GM12878 (cell line): ENCODE measurements at regions not wholly inside any gene's neighbourhood (a gene's known extent, or its start where the extent isn't known, plus 50 kb on each side); places are given as distances from the start of the nearest gene placed in this dataset.

ENCODE experiments used
- ATAC-seq: fragments of 200-7000 bp; cut with Tn5 transposase; 3 replicates; pipeline ENCODE4 v1.9.1; 2020; ENCODE audit warnings: mild to moderate bottlenecking, moderate library complexity
- BruUV-seq: library from RNA; stranded (reverse); fragments of 400-500 nt; replicated peaks from 2 replicates; lab custom pipeline; 2021; lab: Mats Ljungman, UMichigan
- CTCF ChIA-PET: fragments of 300-600 bp; sonication (Branson Sonifier 250); formaldehyde crosslinking; extraction: SDS; loops from one replicate; lab custom pipeline; 2021; ENCODE audit warnings: inconsistent platforms; lab: Yijun Ruan, JAX
- POLR2A ChIA-PET: fragments of 350-600 bp; formaldehyde crosslinking; extraction: SDS; loops from one replicate; lab custom pipeline; 2021; ENCODE audit warnings: inconsistent platforms; lab: Charles Lee
- RAD21 ChIA-PET: fragments of 300-600 bp; sonication (Branson Sonifier 250); formaldehyde crosslinking; loops from one replicate; lab custom pipeline; 2023; ENCODE audit warnings: antibody characterized with exemption; ENCODE audit not compliant: unreplicated experiment; lab: Charles Lee
- SMC1A ChIA-PET: fragments of 300-600 bp; sonication (Branson Sonifier 250); formaldehyde crosslinking; loops from one replicate; lab custom pipeline; 2023; ENCODE audit not compliant: unreplicated experiment, uncharacterized antibody; lab: Charles Lee
- DNase-seq: peaks from one replicate; pipeline ENCODE4 v3.0.0-alpha.2; 2011; ENCODE audit warnings: low read depth, low spot score
- FAIRE-seq: peaks from 3 replicates; lab custom pipeline; 2011; peaks lifted over from hg19 to GRCh38; lab: Jason Lieb, UNC
- H2AFZ ChIP-seq: 2 replicates; pipeline ENCODE4 v1.6.0; 2011; ENCODE audit warnings: low read depth, low read length, control low read depth; ENCODE audit not compliant: control insufficient read depth
- H3K27ac ChIP-seq: 2 replicates; pipeline ENCODE4 v1.5.1; 2011; ENCODE audit warnings: control low read depth; ENCODE audit not compliant: control insufficient read depth, insufficient read depth
- H3K27me3 ChIP-seq, 2 experiments: replicated peaks in 1 of 2; 2 replicates each; pipeline versions ENCODE4 v1.6.0 to v1.6.1; 2011; ENCODE audit warnings: low read length in 1 of 2; ENCODE audit not compliant: control insufficient read depth in 2 of 2, insufficient read depth in 2 of 2
- H3K36me3 ChIP-seq, 2 experiments: 2 replicates each; pipeline ENCODE4 v1.5.1; 2011; ENCODE audit warnings: low read length in 1 of 2; ENCODE audit not compliant: control insufficient read depth in 2 of 2, insufficient read depth in 2 of 2
- H3K4me1 ChIP-seq: 2 replicates; pipeline ENCODE4 v1.6.1; 2011; ENCODE audit warnings: mild to moderate bottlenecking, low read length, moderate library complexity, mixed read lengths; ENCODE audit not compliant: control insufficient read depth, insufficient read depth
- H3K4me2 ChIP-seq: 2 replicates; pipeline ENCODE4 v1.6.0; 2011; ENCODE audit warnings: control low read depth; ENCODE audit not compliant: control insufficient read depth, insufficient read depth
- H3K4me3 ChIP-seq: fragments of 200-600 bp; sonication (generic); 2 replicates; pipeline ENCODE4 v1.5.1; 2016
- H3K79me2 ChIP-seq: 2 replicates; pipeline ENCODE4 v1.6.0; 2011; ENCODE audit warnings: low read length; ENCODE audit not compliant: control insufficient read depth, insufficient read depth
- H3K9ac ChIP-seq: 2 replicates; pipeline ENCODE4 v1.8.0; 2011; ENCODE audit warnings: low read length, control low read depth, mixed read lengths; ENCODE audit not compliant: control insufficient read depth, insufficient read depth
- H3K9me3 ChIP-seq: replicated peaks from 3 replicates; pipeline ENCODE4 v1.5.1; 2011; ENCODE audit warnings: mild to moderate bottlenecking, low read length; ENCODE audit not compliant: control insufficient read depth, insufficient read depth
- H4K20me1 ChIP-seq: 2 replicates; pipeline ENCODE4 v1.6.0; 2011; ENCODE audit not compliant: control insufficient read depth, insufficient read depth
- ASH2L ChIP-seq: fragments of 300-600, 200-600 bp; sonication (generic); IDR thresholded peaks from 2 replicates; pipeline ENCODE4 v1.6.1; 2017; ENCODE audit warnings: low read depth, mild to moderate bottlenecking, borderline replicate concordance
- BCL11A ChIP-seq: IDR thresholded peaks from 2 replicates; pipeline ENCODE4 v1.6.1; 2011; ENCODE audit warnings: low read depth, low read length
- BCL3 ChIP-seq: IDR thresholded peaks from 2 replicates; pipeline ENCODE4 v1.6.1; 2011; ENCODE audit warnings: borderline replicate concordance, low read depth, mild to moderate bottlenecking, moderate library complexity, low read length; ENCODE audit not compliant: insufficient read depth, poor library complexity, severe bottlenecking
- CHD2 ChIP-seq: IDR thresholded peaks from 2 replicates; pipeline ENCODE4 v1.6.1; 2011; ENCODE audit warnings: low read depth, low read length, improper control_type of control experiment, borderline replicate concordance
- EED ChIP-seq: sonication (generic); IDR thresholded peaks from 2 replicates; pipeline ENCODE4 v1.6.1; 2016; ENCODE audit warnings: antibody characterized with exemption, low read depth
- ETV6 ChIP-seq, 2 experiments: fragments of 450-650 bp in 1 of 2; IDR thresholded peaks in 1 of 2; conservative IDR thresholded peaks in 1 of 2; 2 replicates each; pipeline ENCODE4 v1.6.1; 2014; ENCODE audit warnings: antibody characterized with exemption in 1 of 2, borderline replicate concordance in 1 of 2, low read depth in 1 of 2, mild to moderate bottlenecking in 1 of 2, moderate library complexity in 1 of 2
- HCFC1 ChIP-seq: fragments of 150-350 bp; IDR thresholded peaks from 2 replicates; pipeline ENCODE4 v1.6.1; 2014; ENCODE audit warnings: low read length
- IRF5 ChIP-seq: fragments of 450-650 bp; IDR thresholded peaks from 2 replicates; pipeline ENCODE4 v1.6.1; 2017; ENCODE audit warnings: borderline replicate concordance
- KDM1A ChIP-seq: fragments of 200-600 bp; sonication (generic); IDR thresholded peaks from 2 replicates; pipeline ENCODE4 v1.6.1; 2016; ENCODE audit warnings: borderline replicate concordance
- MAX ChIP-seq: IDR thresholded peaks from 2 replicates; pipeline ENCODE4 v1.6.1; 2012; ENCODE audit warnings: low read depth, low read length, improper control_type of control experiment
- MYC ChIP-seq: IDR thresholded peaks from 2 replicates; pipeline ENCODE4 v1.6.1; 2011; ENCODE audit warnings: mild to moderate bottlenecking, low read length, moderate library complexity, inconsistent platforms; ENCODE audit not compliant: insufficient read depth, insufficient replicate concordance, insufficient read length, severe bottlenecking
- PAX8 ChIP-seq: fragments of 450-650 bp; IDR thresholded peaks from 2 replicates; pipeline ENCODE4 v1.6.1; 2017; ENCODE audit warnings: mild to moderate bottlenecking, moderate library complexity
- POU2F2 ChIP-seq: IDR thresholded peaks from 3 replicates; pipeline ENCODE4 v1.6.1; 2011; ENCODE audit warnings: low read depth, mild to moderate bottlenecking, low read length, borderline replicate concordance
- SIN3A ChIP-seq: IDR thresholded peaks from 2 replicates; pipeline ENCODE4 v1.6.1; 2012; ENCODE audit warnings: low read depth, low read length, improper control_type of control experiment
- ZBTB33 ChIP-seq: fragments of 450-650 bp; IDR thresholded peaks from 2 replicates; pipeline ENCODE4 v1.6.1; 2017; ENCODE audit warnings: mild to moderate bottlenecking
- WGBS: methylation state at CpG from one replicate; pipeline ENCODE4 v1.1.6; 2016; ENCODE audit warnings: low lambda C conversion rate; ENCODE audit not compliant: insufficient replicate concordance, insufficient coverage; ENCODE audit errors: missing lambda C conversion rate; 5-methylcytosine and 5-hydroxymethylcytosine counted together
- in situ Hi-C: fragments of 300-500 bp; cut with MboI; formaldehyde crosslinking; loops from 9 replicates; pipeline ENCODE4 v1.14.3; 2018; ENCODE audit warnings: mixed read lengths
- intact Hi-C: fragments of 100-400 bp; cut with micrococcal nuclease; formaldehyde crosslinking; loops from one replicate; pipeline ENCODE4 v1.14.2; 2022; ENCODE audit not compliant: unreplicated experiment

GRCh38 chr10:123611876-123612275 is 54.3 kb upstream of the GPR26 start:
- FAIRE-seq (no peak), ATAC-seq (no peak), DNase-seq (no peak)
- ChIA-PET RAD21 (no interaction called here), SMC1A (interaction anchor here (0.6 kb wide), 1 partner anchor 69 kb away, joined by 3 read pairs; no protein-coding TSS in a partner anchor), CTCF (interaction anchor here (1.1 kb wide), 1 partner anchor 39 kb away, joined by 3 read pairs; no protein-coding TSS in a partner anchor), POLR2A (no interaction called here)
- no peak overlapping the region for H3K27ac ChIP-seq
- H3K9me3 ChIP-seq, result no peaks in the 10 kb centered on the region
- no peak overlapping the region for H3K4me3 ChIP-seq
- H2AFZ ChIP-seq, result no peak overlapping the region
- no peak overlapping the region for H3K9ac ChIP-seq
- in situ Hi-C loops, result no loop called here
- intact Hi-C loops, result no loop called here
- no peaks in the 10 kb centered on the region for H3K79me2 ChIP-seq
- H3K27me3 ChIP-seq, result 0 out of 4 replicates have a peak, but pooled peaks cover 0 to 6% of the 10 kb centered on the region in 2 experiments
- no peak overlapping the region for H3K4me2 ChIP-seq
- H3K36me3 ChIP-seq, result no peaks in the 10 kb centered on the region
- H3K4me1 ChIP-seq, result no peaks in the 10 kb centered on the region
- no TSS peak for BruUV-seq
- 0% methylated on average over 3 of the region's 3 CpGs for WGBS
- no peaks in the 10 kb centered on the region for H4K20me1 ChIP-seq
- TF ChIP-seq MAX (no peak), KDM1A (no peak), POU2F2 (no peak), SIN3A (no peak), ETV6 (conservative IDR thresholded peaks at IDR 0.05 in 1 of 2, IDR thresholded peaks at IDR 0.05 in 1 of 2; ENCODE audit: borderline replicate concordance in 1 of 2, low read depth in 1 of 2) (no peak), PAX8 (no peak), HCFC1 (no peak), ASH2L (no peak), ZBTB33 (no peak), BCL3 (no peak), BCL11A (no peak), MYC (no peak), IRF5 (no peak), EED (no peak), CHD2 (no peak)
